NCI-H146 (cell line): ENCODE measurements at regions not wholly inside any gene's neighbourhood (a gene's known extent, or its start where the extent isn't known, plus 50 kb on each side); places are given as distances from the start of the nearest gene placed in this dataset.
"Not testable (repeated sequence)": the region's sequence is repeated elsewhere in the genome, so short reads cannot be mapped to it uniquely, and the experiment has no call there.

Source experiments
- DNase-seq: peaks from one replicate; lab custom pipeline; 2025; lab: John Stamatoyannopoulos, UW

DNA sequence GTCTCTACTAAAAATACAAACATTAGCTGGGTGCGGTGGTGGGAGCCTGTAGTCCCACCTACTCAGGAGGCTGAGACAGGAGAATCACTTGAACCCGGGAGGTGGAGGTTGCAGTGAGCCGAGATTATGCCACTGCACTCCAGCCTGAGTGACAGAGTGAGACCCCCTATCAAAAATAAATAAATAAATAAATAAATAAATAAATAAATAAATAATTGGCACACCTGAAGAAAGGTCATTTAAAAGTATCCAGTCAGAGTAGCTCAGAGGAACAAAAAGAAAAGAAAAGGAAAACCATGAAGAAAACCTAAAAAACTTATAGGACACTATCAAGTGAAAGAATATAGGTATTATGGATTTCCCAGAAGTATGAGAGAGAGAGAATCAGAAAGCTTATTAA, 330.1 kb upstream of the AR start:
- not testable (repeated sequence) for DNase-seq

DNA sequence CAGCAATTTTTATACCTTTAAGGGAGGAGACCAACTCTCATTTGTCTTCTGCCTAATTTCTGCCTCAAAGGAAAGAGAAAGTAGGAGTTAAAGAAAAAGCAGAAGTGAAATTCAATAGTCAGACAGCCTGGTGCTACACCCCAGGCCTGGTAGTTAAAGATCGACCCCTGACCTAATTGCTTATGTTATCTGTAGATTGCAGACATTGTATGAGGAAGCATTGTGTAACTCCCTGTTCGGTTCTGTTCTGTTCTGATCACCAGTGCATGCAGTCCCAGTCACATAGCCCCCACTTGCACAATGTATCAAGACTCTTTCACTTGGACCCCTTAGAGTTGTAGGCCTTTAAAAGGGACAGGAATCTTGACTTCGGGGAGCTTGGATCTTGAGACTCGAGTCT, 335.9 kb upstream of the AR start:
- DNase-seq = no peak

DNA sequence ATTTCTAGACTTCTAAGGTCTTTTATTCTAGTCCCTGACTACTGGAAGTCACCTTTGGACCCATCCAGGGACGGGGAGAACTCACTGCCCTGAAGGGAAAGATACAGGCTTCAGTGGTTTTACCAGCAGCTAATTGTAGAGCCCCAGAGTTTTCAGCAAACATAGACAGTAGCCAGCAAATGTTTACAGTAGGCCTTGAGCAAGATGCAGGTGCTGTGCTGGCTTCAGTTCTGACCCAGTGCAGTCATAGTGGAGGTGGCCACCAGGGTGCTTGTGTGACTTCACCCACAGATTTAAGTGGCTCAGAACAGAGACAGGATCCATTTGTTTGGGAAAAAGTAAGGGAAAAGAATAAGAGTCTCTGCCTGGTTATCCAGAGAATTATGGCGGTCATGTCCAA, 384.4 kb upstream of the AR start:
- no peak for DNase-seq

DNA sequence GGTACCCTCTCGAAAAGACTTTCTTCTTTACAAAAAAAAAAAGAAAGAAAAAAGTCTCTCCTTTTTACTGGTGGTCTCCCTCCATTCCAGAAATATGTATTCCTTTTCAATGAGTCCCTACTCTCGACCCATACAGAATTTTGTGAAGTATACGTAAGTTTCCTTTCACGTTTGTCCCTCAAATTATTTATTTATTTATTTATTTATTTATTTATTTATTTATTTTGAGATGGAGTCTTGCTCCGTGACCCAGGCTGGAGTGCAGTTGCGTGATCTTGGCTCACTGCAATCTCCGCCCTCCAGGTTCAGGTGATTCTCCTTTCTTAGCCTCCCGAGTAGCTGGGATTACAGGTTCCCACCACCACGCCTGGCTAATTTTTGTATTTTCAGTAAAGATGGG, 429.2 kb upstream of the AR start:
- no peak for DNase-seq

DNA sequence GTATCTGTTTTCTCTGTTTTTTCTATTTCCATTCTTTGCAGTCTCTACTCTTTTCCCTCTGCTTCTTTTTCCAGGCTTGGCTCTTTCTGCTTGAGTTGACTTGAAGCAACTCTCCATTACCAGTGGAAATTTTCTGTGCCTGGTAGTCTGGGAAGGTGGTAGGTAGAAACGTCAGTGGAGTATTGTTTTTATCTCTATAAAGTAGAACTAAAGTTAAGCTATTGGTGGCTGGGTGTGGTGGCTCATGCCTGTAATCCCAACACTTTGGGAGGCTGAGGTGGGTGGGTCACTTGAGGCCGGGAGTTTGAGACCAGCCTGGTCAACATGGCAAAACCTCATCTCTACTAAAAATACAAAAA, 438.1 kb upstream of the AR start:
- DNase-seq = no peak

DNA sequence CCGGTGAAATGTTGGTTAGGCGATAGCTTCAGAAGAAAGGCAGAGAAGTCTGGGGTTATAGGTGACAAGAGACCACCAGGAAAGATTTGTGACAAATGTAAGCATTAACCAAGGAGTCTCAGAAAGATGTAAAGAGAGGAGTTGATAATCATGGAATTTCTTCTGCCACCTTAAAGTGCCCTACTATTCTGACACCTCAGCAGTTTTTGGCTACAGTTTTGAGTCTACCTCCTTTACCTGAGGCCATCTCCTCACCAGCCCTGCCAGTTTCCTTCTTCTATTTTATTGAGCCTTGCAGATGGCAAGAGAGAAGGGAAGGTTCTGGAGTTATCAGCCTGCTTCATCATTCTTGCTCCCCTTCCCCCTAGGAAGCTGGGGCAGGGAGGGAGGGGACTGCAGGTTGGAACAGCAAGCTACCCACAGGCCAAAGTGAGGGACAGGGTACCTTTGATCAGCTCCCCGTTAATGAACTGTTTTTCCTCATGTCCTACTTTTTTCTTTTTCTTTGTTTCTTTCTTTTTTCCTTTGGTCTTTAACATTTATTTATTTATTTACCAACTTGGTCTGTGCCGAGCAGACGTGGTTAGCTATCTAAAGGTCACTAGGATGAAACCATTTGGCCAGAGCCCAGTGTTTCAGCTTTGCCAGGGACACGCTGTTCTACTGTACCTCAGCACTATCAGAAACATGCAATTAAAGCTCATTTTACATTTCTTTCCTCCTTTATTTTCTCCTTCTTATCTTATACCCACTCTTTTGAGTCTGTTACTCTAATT, 438.7 kb upstream of the AR start:
- no peak for DNase-seq

DNA sequence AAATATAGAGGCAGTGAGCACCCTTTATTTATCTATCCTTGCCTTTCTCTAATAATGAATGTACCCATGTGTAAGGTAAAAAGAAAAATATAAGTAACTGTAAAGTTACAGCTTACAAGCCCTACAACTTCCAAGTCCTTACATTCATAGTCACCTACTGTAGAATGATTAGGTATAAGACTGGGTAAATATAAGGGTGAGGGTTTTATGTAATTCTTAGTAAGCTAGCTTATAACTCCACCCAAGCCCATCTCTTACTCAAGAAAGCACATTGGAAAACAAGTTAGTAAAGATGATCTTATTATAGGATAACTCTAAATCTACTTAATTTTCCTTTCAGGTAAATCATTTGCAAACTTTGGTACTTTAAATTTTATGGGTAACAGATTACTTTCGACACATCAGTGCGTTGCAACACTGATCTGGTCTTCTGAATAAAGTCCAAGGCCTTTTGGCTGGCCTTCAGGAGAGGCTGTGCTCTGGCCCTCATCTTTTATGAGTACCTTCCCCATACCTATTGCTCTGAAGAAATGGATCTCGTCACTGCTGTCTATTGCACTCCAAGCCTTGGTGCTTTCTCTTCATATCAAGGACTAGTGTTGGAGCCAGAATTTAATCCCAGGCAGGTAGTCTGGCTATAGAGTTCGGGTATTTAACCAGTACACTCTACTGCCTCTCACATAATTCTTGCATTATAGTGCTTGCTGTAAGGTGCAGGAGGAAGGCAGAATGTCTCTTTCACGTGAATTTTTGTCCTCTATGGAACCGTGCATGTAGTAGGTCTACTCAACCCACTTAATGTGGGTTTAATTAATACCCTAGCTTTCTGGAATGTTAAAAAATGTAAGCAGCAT, 443.6 kb upstream of the AR start:
- no peak for DNase-seq

DNA sequence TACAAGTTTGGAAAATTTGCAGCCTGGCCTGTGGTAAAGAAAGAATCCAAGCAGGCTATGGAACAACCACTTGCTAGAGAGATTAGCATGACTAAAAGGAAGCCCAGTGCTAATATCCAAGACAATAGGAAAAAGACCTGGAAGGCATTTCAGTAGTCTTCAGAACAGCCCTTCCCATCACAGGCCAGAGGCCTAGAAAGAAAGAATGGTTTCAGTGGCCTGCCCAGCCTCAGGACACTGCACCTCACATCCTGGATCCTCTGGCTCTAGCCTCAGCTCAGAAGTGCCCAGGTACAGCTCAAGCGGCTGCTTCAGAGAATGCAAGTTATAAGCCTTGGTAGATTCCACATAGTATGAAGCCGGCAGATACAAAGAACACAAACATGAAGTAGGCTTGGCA, 449.8 kb upstream of the AR start:
- DNase-seq = no peak

DNA sequence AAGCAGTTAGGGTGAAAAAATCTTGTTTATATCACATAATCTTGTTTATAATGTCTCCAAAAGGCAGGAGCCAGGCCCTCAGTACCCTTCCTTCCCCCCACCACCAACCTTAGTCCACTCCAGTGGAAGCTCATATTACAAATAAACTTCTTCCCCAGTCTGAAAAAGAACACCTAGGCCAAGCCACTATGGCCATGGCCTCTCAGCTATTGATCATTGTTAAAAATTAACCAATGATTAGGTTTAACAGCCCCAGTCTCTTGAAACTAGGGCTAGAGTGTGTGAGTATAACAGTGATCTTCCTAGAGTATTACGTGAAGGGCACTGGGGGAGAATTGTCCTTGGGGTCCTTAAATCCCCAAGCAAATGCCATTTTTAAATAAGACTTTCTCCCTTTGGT, 411.9 kb upstream of the EDA2R start:
- DNase-seq = no peak

DNA sequence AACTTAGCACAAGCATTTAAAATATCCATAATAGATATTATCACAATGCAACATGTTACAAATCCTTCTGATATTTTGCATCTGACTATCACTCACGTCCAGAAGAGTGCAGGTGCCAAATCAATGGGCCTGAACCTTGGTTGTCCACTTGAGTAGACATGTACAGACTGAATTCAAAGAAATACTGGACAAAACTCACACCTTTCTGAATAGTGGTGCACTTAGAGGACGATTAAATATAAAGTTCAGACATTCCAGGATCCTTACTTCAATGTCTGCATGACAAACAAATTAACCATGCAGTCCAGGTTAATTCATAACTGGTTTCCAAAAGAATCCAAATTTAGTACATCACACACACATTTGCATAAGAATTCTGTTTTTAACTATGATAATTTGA, 406.0 kb upstream of the EDA2R start:
- no peak for DNase-seq

DNA sequence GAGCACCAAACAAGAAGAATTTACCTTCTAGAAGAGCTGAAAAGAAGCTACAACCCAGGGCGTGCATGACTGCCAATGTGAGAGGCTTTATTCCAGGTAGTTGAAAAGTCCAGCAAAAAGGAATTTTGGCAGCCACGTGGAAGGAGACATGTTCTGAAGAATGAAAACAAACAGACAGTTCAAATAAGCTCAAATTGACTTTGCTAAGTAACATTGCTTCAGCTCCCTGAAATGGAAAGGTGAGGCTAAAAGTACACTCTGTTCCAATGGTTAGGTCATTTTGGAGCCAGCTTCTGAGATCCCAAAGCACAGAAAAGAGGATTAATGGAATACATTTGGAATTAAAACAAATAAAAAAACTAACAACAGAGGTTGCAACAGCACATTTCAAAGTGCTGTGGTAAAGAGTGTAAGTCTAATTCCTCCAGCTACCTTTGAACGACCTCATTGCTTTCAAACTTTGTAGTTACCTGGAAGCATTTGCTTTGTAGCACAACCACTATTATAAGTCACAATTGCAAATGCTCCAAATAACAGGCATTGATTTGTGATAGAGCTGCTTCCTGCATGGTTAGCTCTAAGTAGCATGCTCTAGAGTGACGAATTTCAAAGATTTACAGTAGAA, 405.3 kb upstream of the EDA2R start:
- DNase-seq = no peak

DNA sequence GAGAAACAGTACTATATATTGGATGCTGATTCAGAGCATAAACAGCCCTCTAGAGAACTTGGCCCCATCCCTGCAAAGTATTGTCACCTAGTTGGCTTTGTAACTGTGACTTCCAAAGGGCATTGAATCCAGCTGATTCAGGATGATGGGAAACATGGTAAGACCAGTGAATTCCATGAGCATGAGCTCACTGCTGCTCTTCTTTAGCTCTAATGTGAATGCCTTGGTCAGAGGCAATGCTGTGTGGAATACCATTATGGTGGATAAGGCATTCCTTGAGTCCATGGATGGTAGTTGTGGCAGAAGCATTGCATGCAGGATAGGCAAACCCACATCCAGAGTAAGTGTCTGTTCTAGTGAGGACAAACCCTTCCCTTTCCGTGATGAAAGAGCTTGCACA, 365.6 kb upstream of the EDA2R start:
- no peak for DNase-seq

DNA sequence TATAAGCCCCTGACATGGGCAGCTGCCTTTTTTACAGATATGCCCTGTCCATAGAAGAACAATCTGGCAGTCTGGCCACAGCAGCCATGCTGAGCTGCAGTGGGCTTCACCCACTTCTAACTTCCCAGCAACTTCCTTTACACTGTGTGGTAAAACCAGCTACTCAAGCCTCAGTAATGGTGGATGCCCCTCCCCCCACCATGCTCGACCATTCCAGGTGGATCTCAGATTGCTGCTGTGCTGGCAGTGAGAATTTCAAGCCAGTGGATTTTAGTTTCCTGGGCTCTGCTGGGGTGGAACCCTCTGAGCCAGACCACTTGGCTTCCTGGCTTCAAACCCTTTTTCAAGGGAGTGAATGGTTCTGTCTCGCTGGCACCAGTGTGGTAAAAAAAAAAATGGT, 355.9 kb upstream of the EDA2R start:
- DNase-seq = no peak

DNA sequence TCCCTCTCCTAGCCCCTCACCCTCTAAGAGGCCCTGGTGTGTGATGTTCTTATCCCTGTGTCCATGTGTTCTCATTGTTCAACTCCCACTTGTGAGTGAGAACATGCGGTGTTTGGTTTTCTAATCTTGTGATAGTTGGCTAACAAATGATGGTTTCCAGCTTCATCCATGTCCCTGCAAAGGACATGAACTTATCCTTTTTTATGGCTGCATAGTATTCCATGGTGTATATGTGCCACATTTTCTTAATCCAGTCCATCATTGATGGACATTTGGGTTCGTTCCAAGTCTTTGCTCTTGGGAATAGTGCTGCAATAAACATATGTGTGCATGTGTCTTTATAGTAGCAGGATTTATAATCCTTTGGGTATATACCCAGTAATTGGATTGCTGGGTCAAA, 353.2 kb upstream of the EDA2R start:
- DNase-seq = not testable (repeated sequence)

DNA sequence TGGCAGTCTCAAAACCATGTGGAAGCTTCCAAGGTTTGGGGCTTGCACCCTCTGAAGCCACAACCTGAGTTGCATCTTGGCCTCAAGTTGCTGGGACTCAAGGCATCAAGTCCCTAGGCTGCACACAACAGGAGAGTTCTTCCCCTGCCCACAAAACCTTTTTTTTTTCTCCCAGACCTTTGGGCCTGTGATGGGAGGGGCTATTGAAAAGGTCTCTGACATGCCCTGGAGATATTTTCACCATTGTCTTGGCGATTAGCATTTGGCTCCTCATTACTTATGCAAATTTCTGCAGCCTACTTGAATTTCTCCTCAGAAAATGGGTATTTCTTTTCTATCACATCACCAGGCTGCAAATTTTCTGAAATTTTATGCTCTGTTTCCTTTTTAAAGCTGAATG, 349.5 kb upstream of the EDA2R start:
- no peak for DNase-seq

DNA sequence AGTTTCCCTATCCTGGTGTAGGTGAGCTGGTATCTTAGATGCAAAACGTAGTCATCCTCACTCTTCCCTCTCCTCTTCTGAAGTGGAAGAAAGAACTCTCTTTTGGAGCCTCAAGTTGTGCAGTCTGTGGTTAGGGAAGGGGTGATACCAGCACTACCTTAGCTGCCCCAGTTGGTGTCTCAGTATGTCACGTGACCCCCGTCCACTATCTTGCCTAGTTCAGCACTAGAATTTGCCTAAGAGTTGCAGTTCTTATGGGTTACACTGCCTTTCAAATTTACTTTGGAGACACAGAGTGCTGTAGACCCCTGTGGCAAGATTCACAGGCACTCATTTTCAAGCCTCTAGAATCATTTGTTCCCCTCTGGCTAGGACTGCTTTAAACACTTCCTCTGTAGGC, 322.8 kb upstream of the EDA2R start:
- DNase-seq = no peak

DNA sequence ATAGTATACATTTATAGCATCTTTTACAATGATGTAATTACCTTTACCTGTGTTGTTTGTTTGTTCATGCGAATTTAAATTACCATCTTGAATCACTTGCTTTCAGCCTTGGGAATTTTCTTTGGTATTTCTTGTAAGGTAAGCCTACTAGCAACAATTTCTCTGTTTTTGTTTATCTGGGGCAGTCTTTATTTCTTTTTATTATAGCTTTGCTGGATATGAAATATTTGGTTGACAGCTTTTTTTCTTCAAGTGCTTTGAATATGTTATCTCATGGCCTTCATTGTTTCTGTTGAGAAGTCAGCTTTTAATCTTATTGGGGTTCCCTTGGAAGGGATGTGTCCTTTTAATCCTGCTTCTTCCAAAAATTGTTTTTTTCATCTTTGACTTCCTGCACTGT, 292.8 kb upstream of the EDA2R start:
- DNase-seq = no peak

DNA sequence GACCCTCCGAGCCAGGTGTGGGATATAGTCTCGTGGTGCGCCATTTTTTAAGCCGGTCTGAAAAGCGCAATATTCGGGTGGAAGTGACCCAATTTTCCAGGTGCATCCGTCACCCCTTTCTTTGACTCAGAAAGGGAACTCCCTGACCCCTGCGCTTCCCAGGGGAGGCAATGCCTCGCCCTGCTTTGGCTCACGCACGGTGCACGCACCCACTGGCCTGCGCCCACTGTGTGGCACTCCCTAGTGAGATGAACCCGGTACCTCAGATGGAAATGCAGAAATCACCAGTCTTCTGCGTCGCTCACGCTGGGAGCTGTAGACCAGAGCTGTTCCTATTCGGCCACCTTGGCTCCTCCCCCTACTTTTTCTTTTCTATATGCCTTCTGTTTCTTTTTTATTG, 291.6 kb upstream of the EDA2R start:
- not testable (repeated sequence) for DNase-seq

DNA sequence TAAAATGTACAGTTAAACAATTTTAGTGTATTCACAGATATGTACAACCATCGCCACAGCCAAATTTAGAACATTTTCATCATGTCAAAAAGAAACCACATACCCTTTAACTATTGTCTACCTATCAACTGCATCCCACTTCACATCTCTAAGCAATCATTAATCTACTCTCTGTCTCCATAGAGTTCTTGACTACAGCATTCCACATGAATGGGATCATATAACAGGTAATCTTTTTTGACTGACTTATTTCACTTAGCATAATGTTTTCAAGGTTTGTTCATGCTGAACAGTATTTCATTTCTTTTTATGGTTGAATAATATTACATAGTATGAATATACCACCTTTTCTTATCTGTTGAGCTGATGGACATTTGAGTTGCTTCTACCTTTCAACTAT, 281.4 kb upstream of the EDA2R start:
- no peak for DNase-seq

DNA sequence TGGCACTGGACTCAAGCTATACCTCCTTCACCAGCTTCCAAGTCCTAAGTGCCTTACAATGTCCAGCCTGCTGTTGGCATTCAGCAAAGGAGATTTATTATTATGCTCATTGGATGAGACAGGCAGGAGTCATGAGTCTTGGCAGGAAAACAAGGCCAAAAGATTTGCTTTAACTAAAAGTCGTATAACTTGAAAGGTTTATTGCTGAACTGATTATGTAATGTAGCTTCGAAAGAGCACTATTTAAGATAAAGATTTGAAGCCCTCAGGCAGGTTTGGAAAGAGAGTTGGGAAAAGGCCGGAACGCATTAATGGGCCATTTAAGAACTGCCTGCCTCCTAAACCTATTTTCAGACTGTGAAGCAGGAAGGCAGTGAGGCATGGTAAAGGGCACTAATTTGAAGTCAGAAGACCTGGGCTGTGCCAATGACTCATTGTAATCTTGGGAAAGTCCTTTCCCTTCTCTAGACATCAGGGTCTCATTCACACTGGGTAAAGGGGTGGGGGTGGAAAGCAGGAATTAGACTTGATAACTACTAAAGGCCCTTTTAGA, 280.5 kb upstream of the EDA2R start:
- no peak for DNase-seq

DNA sequence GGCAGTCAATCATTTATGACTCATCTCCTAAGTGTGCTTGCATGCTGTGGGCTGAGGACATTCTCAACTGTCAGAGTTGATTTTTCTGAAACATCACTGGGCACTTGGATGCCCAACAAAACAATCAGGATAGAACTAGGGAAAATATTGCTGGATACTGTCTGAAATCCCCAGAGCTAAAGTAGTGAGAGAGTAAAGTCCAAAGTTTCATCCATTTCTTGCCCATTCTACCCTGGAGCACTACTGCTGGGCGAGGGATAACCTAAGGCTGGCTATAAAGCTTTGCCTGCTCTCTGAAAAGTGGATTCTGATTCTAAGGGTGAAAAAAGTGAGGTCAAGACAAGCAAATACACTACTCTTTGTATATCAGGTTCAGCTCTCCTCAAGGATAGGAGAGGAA, 279.6 kb upstream of the EDA2R start:
- DNase-seq = no peak

DNA sequence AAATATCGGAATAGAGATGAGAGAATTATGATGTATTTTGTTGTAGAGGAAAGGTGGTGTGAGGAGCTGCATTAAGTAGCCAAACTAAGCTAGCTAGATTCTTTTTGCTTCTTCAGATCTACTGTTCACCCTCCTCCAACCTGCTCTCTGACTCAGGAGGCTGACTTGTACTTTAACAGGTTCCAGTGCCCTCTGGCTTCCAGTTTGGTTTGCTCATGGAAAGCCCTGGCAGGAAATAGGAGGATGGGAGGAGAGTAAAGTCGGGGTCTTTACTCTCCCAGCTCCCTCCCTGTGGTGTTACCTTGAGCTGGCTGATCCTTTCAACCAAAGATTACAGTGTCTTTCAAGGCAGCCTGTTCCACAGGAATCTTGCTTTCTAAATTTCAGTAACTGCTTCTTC, 277.0 kb upstream of the EDA2R start:
- DNase-seq = no peak

DNA sequence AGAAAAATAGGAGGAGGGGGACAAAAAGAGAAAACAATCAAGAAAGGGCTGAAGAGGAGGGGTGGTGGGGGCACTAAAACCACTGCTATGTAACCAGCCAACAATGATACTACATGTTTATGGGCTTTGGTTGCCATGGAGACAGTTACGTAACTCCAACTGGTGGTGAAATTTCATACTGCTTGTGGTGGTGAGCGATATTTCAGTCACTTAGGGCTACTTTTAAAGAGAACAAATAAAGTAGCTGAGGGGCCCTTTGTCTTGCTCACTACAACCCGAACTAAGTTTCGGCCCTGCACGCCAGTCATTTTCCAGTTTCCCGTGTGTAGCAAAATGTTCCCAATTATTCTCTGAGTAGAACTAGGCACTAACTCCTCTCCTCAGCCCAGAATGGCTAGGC, 275.2 kb upstream of the EDA2R start:
- DNase-seq = no peak
